Esophagus muscularis mucosa (tissue), 4 donors: ENCODE measurements at regions not wholly inside any gene's neighbourhood (a gene's known extent, or its start where the extent isn't known, plus 50 kb on each side); places are given as distances from the start of the nearest gene placed in this dataset.

Source experiments
- DNase-seq: peaks from one replicate; pipeline ENCODE4 v3.0.0-alpha.2; 2017; ENCODE audit errors: extremely low spot score
- H3K27ac ChIP-seq, 4 donors: fragments of 200-600 bp; sonication (generic); replicated peaks in 1 of 4; 1 replicate in 3 of 4; 2 replicates in 1 of 4; pipeline ENCODE4 v1.5.1; 2016 to 2019; ENCODE audit warnings: mild to moderate bottlenecking in 1 of 4
- H3K27me3 ChIP-seq, 4 donors: fragments of 200-600 bp; sonication (generic); one replicate each; pipeline versions ENCODE4 v1.5.1 to v1.6.0; 2016 to 2019
- H3K36me3 ChIP-seq, 4 donors: fragments of 200-600 bp; sonication (generic); one replicate each; pipeline ENCODE4 v1.5.1; 2016 to 2019
- H3K4me1 ChIP-seq, 4 donors: fragments of 200-600 bp; sonication (generic); one replicate each; pipeline ENCODE4 v1.5.1; 2016 to 2019
- H3K4me3 ChIP-seq, 4 donors: fragments of 200-600 bp; sonication (generic); 1 replicate in 2 of 4; 2 replicates in 2 of 4; pipeline ENCODE4 v1.5.1; 2016 to 2019; ENCODE audit warnings: mild to moderate bottlenecking in 4 of 4, moderate library complexity in 1 of 4
- H3K9me3 ChIP-seq, 4 donors: fragments of 200-600 bp; sonication (generic); 1 replicate in 3 of 4; 2 replicates in 1 of 4; pipeline ENCODE4 v1.5.1; 2016 to 2019
- EP300 ChIP-seq: sonication (generic); formaldehyde crosslinking; IDR thresholded peaks from one replicate; pipeline ENCODE4 v1.6.1; 2017; ENCODE audit warnings: antibody characterized with exemption
- POLR2A ChIP-seq: fragments of 450-650 bp; IDR thresholded peaks from one replicate; pipeline ENCODE4 v1.6.1; 2017; ENCODE audit warnings: antibody characterized with exemption, moderate library complexity, mild to moderate bottlenecking, low read depth
- POLR2AphosphoS5 ChIP-seq, 2 donors: sonication (generic); formaldehyde crosslinking; IDR thresholded peaks; one replicate each; pipeline ENCODE4 v1.6.1; 2017; ENCODE audit warnings: antibody characterized with exemption in 2 of 2
- WGBS: methylation state at CpG from one replicate; pipeline ENCODE4 v1.1.5; 2018; 5-methylcytosine and 5-hydroxymethylcytosine counted together
- intact Hi-C: fragments of 100-400 bp; cut with DNase I; formaldehyde crosslinking; loops from one replicate; pipeline ENCODE4 v1.15.1; 2023
- TF ChIP-seq, protein P1 (sequence below), 3 experiments: fragments of 200-600 bp in 2 of 3; fragments of 450-650 bp in 1 of 3; sonication (generic) in 2 of 3; IDR thresholded peaks; one replicate each; pipeline ENCODE4 v1.5.1; 2017 to 2019; ENCODE audit warnings: antibody characterized with exemption in 3 of 3, mild to moderate bottlenecking in 2 of 3, moderate library complexity in 1 of 3

DNA sequence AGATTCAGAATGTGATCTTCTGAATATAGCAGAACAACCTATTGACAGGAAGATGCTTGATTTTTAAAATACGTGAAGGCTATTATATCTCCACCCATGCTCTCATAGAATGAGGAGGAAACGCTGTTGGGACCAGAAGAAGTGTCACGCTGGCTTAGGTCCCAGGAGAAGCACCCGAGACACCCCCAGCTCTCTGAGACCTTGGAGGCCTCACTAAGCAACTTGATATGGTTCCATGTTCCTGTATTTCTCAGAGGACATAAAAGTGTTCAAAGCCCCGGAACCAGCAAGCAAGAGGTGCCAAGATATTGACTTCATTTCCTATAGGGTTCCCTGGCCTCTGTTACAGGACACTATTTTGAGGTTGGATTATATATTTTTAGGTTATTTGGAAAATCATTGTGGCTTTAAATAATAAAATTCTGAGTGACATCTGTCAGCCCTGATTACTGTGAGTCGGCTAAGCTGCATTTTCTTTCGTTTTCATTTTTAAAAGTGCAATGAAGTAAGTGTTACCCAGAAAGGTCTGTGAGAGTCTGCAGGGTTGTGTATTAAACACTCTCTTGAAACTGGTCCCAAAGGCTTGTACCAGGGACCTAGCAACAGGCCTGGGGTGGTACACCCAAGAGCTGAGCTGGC lies 400.0 kb downstream of the SOX9 start:
- 99% methylated on average over 7 of the region's 7 CpGs for WGBS
- Histone ChIP-seq H3K36me3 (no peaks in the 10 kb centered on the region), H3K27me3 (peaks cover 0 to 26% (median 0%) of the 10 kb centered on the region in 4 donors), H3K9me3 (no peaks in the 10 kb centered on the region), H3K27ac (no peak overlapping the region), H3K4me1 (peaks cover 0 to 11% (median 3%) of the 10 kb centered on the region in 4 donors), H3K4me3 (no peak overlapping the region)
- TF ChIP-seq POLR2A (no peak), EP300 (no peak), POLR2AphosphoS5 (IDR thresholded peaks at IDR 0.05) (no peak)
- TF ChIP-seq, protein P1, sequence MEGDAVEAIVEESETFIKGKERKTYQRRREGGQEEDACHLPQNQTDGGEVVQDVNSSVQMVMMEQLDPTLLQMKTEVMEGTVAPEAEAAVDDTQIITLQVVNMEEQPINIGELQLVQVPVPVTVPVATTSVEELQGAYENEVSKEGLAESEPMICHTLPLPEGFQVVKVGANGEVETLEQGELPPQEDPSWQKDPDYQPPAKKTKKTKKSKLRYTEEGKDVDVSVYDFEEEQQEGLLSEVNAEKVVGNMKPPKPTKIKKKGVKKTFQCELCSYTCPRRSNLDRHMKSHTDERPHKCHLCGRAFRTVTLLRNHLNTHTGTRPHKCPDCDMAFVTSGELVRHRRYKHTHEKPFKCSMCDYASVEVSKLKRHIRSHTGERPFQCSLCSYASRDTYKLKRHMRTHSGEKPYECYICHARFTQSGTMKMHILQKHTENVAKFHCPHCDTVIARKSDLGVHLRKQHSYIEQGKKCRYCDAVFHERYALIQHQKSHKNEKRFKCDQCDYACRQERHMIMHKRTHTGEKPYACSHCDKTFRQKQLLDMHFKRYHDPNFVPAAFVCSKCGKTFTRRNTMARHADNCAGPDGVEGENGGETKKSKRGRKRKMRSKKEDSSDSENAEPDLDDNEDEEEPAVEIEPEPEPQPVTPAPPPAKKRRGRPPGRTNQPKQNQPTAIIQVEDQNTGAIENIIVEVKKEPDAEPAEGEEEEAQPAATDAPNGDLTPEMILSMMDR (IDR thresholded peaks at IDR 0.05), result no peak
- no peak for DNase-seq
- intact Hi-C loops, result no loop called here

DNA sequence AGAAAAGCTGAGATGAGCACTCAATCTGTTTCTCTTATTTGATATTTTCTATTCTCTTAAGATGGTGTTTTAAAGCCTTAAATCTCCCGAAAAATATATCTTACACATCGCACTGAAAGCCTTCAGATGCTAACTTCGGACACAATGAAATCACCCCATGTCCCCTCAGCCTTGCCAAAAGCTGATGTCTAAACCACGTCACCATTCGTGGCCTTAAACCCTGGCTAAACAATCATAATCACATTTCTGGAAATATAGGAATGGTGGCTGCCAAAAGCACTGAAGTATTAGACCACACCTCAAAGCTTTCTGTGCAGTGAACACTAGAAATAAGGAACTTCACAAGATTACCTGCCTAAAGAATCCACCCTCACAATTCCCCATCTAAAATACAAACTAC lies 402.7 kb downstream of the SOX9 start:
- no peaks in the 10 kb centered on the region for H3K36me3 ChIP-seq
- 66% methylated on average over 5 of the region's 5 CpGs for WGBS
- no peaks in the 10 kb centered on the region for H3K9me3 ChIP-seq
- DNase-seq, result no peak
- no peak for TF ChIP-seq EP300
- TF ChIP-seq, protein P1 (IDR thresholded peaks at IDR 0.05), result no peak
- no peak overlapping the region for H3K4me3 ChIP-seq
- intact Hi-C loops, result no loop called here
- H3K27me3 ChIP-seq, result peaks cover 0 to 26% (median 0%) of the 10 kb centered on the region in 4 donors
- H3K27ac ChIP-seq, result no peak overlapping the region
- H3K4me1 ChIP-seq, result no peaks in the 10 kb centered on the region

DNA sequence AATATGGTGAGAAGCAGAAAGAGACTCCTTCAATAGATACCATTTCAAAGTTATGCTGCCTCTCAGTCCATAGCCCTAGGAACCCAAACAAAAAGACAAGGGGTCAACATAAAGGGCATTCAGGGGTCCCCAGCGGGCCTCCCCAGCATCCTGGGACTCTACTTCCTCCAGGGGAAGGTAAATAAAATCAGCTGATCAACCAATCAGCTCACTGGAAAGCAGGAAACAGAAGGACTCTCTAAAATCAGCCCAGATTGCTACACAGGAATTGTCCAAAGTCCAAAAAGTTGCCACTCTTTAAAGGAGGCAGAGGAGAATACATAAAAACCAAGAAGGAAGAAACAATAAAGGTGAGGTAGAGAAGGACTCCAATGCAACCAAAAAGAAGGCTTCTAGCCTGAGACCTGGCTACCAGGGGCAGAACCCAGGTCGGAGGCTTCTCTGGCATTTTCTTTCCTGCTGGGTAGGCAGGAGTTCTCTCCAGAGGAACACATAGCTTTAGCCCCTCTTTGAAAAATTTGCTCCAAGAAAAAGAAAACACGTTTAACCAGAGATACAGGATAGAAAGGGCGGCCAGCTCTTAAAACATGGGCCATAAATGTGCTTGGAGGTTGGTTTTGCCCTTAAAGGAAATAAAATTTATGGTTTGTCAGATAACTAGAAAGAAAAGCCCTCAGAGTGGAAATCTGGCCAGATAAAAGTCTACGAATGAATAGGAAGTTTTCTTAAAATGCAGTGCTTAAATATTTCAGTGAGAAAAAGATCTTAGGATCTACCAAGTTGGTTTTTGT lies 404.6 kb downstream of the SOX9 start:
- Histone ChIP-seq H3K4me3 (no peak overlapping the region), H3K27ac (no peak overlapping the region), H3K4me1 (no peaks in the 10 kb centered on the region), H3K9me3 (no peaks in the 10 kb centered on the region), H3K36me3 (no peaks in the 10 kb centered on the region), H3K27me3 (peaks cover 0 to 16% (median 0%) of the 10 kb centered on the region in 4 donors)
- TF ChIP-seq, protein P1 (IDR thresholded peaks at IDR 0.05), result no peak
- TF ChIP-seq POLR2A (no peak), POLR2AphosphoS5 (IDR thresholded peaks at IDR 0.05) (no peak), EP300 (no peak)
- intact Hi-C loops, result no loop called here
- 54% methylated on average over 5 of the region's 5 CpGs for WGBS
- DNase-seq, result no peak

DNA sequence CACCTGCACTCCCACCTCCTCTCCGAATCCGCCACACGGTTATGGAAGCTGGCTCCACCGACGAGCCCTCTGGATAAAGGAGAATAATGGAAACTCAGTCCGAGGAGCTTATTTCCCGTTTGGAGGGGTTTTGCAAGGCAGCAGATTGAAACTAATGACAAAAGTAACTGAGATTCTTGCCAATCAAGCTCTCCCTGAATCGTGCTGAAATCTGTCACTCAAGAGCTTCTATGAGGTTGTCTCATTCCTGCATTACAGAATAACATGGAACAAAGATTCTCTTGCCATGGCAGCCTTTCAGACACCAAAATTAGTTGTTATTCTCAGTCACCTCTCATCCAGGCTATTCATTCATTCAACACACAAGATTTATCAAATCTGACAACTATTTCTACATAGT lies 405.9 kb downstream of the SOX9 start:
- Histone ChIP-seq H3K27me3 (peaks cover 0 to 4% (median 0%) of the 10 kb centered on the region in 4 donors), H3K4me3 (no peak overlapping the region), H3K36me3 (no peaks in the 10 kb centered on the region), H3K9me3 (no peaks in the 10 kb centered on the region), H3K4me1 (no peaks in the 10 kb centered on the region), H3K27ac (no peak overlapping the region)
- TF ChIP-seq EP300 (no peak), POLR2AphosphoS5 (IDR thresholded peaks at IDR 0.05) (no peak), POLR2A (no peak)
- TF ChIP-seq, protein P1 (IDR thresholded peaks at IDR 0.05), result no peak
- intact Hi-C loops, result no loop called here
- WGBS, result 85% methylated on average over 8 of the region's 8 CpGs
- no peak for DNase-seq
